Lung (tissue), 11 donors: ENCODE measurements at regions not wholly inside any gene's neighbourhood (a gene's known extent, or its start where the extent isn't known, plus 50 kb on each side); places are given as distances from the start of the nearest gene placed in this dataset.

Experiments
- ATAC-seq: fragments of 200-7000 bp; cut with Tn5 transposase; one replicate; pipeline ENCODE4 v1.9.1; 2020; ENCODE audit warnings: moderate number of reproducible peaks; ENCODE audit not compliant: insufficient read depth, low FRiP score
- DNase-seq, 3 donors: peaks; one replicate each; pipeline ENCODE4 v3.0.0-alpha.2; 2013 to 2017
- H3K27ac ChIP-seq, 2 donors: one replicate each; pipeline ENCODE4 v1.5.1; 2013; ENCODE audit warnings: mild to moderate bottlenecking in 2 of 2, moderate library complexity in 2 of 2, control low read depth in 1 of 2, inconsistent platforms in 1 of 2, low read depth in 1 of 2, low read length in 1 of 2
- H3K27me3 ChIP-seq, 3 donors: one replicate each; pipeline ENCODE4 v1.5.1; 2013; ENCODE audit warnings: low read length in 2 of 3; ENCODE audit not compliant: control insufficient read depth in 3 of 3, insufficient read depth in 3 of 3
- H3K36me3 ChIP-seq, 4 donors: one replicate each; pipeline ENCODE4 v1.5.1; 2013; ENCODE audit warnings: low read length in 4 of 4, mild to moderate bottlenecking in 1 of 4, moderate library complexity in 1 of 4; ENCODE audit not compliant: control insufficient read depth in 4 of 4, insufficient read depth in 4 of 4
- H3K4me1 ChIP-seq, 5 donors: one replicate each; pipeline ENCODE4 v1.5.1; 2013; ENCODE audit warnings: low read length in 5 of 5, mild to moderate bottlenecking in 2 of 5, moderate library complexity in 1 of 5; ENCODE audit not compliant: control insufficient read depth in 5 of 5, insufficient read depth in 5 of 5
- H3K4me3 ChIP-seq: one replicate; pipeline ENCODE4 v1.5.1; 2013; ENCODE audit warnings: mild to moderate bottlenecking, control low read depth, moderate library complexity
- H3K9ac ChIP-seq, 2 donors: one replicate each; pipeline ENCODE4 v1.5.1; 2013; ENCODE audit warnings: low read length in 2 of 2, control low read depth in 1 of 2; ENCODE audit not compliant: insufficient read depth in 1 of 2
- H3K9me3 ChIP-seq, 4 donors: one replicate each; pipeline ENCODE4 v1.5.1; 2013; ENCODE audit warnings: low read length in 3 of 4, mild to moderate bottlenecking in 1 of 4, moderate library complexity in 1 of 4; ENCODE audit not compliant: control insufficient read depth in 4 of 4, insufficient read depth in 3 of 4
- CTCF ChIP-seq: IDR thresholded peaks from 2 replicates; pipeline ENCODE4 v1.5.1; 2012; ENCODE audit warnings: mild to moderate bottlenecking; ENCODE audit errors: control extremely low read depth, extremely low read depth
- WGBS, 2 donors: extraction: QIAGEN DNeasy Blood & Tissue Kit; methylation state at CpG; one replicate each; pipeline ENCODE4 v1.1.7; 2013; 5-methylcytosine and 5-hydroxymethylcytosine counted together
- donor health status: control.
- donor health status: control.
- donor health status: Bipolar disorder and iron deficiency.
- donor health status: healthy.
- donor health status: DM: yes; HTN: yes; CAD: no.

- DNase-seq (peak in 1 of 3 donors; percentile 22), ATAC-seq (no peak)
- 84 to 86% methylated on average over 3 of the region's 3 CpGs for whole genome bisulfite sequencing, 2 donors
- Histone ChIP-seq H3K4me1 (peaks cover 0 to 22% (median 6%) of the 10 kb centered on the region in 5 donors), H3K4me3 (no peak overlapping the region), H3K9me3 (peaks cover 0 to 14% (median 0%) of the 10 kb centered on the region in 4 donors), H3K36me3 (no peaks in the 10 kb centered on the region), H3K27ac (no peak overlapping the region), H3K9ac (no peak overlapping the region), H3K27me3 (peaks cover 0 to 15% (median 9%) of the 10 kb centered on the region in 3 donors)
- no peak for TF ChIP-seq CTCF
Measured at GRCh38 chrX:39421006-39421405, 619.7 kb downstream of the MID1IP1 start.

GRCh38 chrX:39425124-39425806 lies 624.0 kb downstream of the MID1IP1 start:
- H3K4me1 ChIP-seq: peaks cover 0 to 21% (median 4%) of the 10 kb centered on the region in 5 donors
- no peaks in the 10 kb centered on the region for H3K36me3 ChIP-seq
- DNase-seq: no peak
- no peak overlapping the region for H3K27ac ChIP-seq
- H3K9ac ChIP-seq: no peak overlapping the region
- H3K27me3 ChIP-seq: peaks cover 0 to 14% (median 13%) of the 10 kb centered on the region in 3 donors
- 86 to 97% methylated on average over 2 of the region's 2 CpGs for WGBS, 2 donors
- ATAC-seq: no peak
- no peak overlapping the region for H3K4me3 ChIP-seq
- no peak for TF ChIP-seq CTCF
- peaks cover 0 to 7% (median 0%) of the 10 kb centered on the region in 4 donors for H3K9me3 ChIP-seq

GRCh38 chrX:39426101-39426500 lies 624.8 kb downstream of the MID1IP1 start:
- no peaks in the 10 kb centered on the region for H3K36me3 ChIP-seq
- WGBS, 2 donors: 88 to 95% methylated on average over 6 of the region's 6 CpGs
- peaks cover 0 to 14% (median 13%) of the 10 kb centered on the region in 3 donors for H3K27me3 ChIP-seq
- no peak overlapping the region for H3K9ac ChIP-seq
- peaks cover 0 to 6% (median 0%) of the 10 kb centered on the region in 4 donors for H3K9me3 ChIP-seq
- DNase-seq: no peak
- no peak overlapping the region for H3K4me3 ChIP-seq
- ATAC-seq: no peak
- H3K27ac ChIP-seq: no peak overlapping the region
- peaks cover 0 to 17% (median 4%) of the 10 kb centered on the region in 5 donors for H3K4me1 ChIP-seq
- TF ChIP-seq CTCF: no peak
